Trophoblast cell (in vitro differentiated cells and primary cell): ENCODE measurements at regions not wholly inside any gene's neighbourhood (a gene's known extent, or its start where the extent isn't known, plus 50 kb on each side); places are given as distances from the start of the nearest gene placed in this dataset.
A peak's percentile ranks its signal among the peaks of the same experiment; 100 is the strongest.

Experiments used
- DNase-seq, 2 donors: peaks; one replicate each; pipeline ENCODE4 v3.0.0-alpha.2; 2016
- H2AFZ ChIP-seq: 2 replicates; pipeline ENCODE4 v1.6.1; 2013; ENCODE audit warnings: low read length, moderate library complexity, mild to moderate bottlenecking; ENCODE audit not compliant: insufficient read depth, poor library complexity
- H2AK5ac ChIP-seq: 2 replicates; pipeline ENCODE4 v1.6.1; 2013; ENCODE audit warnings: mild to moderate bottlenecking, low read length
- H2BK120ac ChIP-seq: 2 replicates; pipeline ENCODE4 v1.6.1; 2013; ENCODE audit warnings: low read length, mild to moderate bottlenecking, moderate library complexity; ENCODE audit not compliant: insufficient read depth, poor library complexity
- H2BK12ac ChIP-seq: 2 replicates; pipeline ENCODE4 v1.6.1; 2013; ENCODE audit warnings: mild to moderate bottlenecking, low read length, moderate library complexity
- H2BK5ac ChIP-seq: 2 replicates; pipeline ENCODE4 v1.6.1; 2013; ENCODE audit warnings: low read length, low read depth, moderate library complexity, mild to moderate bottlenecking; ENCODE audit not compliant: poor library complexity
- H3K14ac ChIP-seq: 2 replicates; pipeline ENCODE4 v1.6.1; 2013; ENCODE audit warnings: mild to moderate bottlenecking, low read length
- H3K18ac ChIP-seq: 2 replicates; pipeline ENCODE4 v1.6.1; 2013; ENCODE audit warnings: mild to moderate bottlenecking, low read length
- H3K23ac ChIP-seq: 2 replicates; pipeline ENCODE4 v1.6.1; 2013; ENCODE audit warnings: low read length
- H3K27ac ChIP-seq: 2 replicates; pipeline ENCODE4 v1.5.1; 2013; ENCODE audit warnings: low read depth, mild to moderate bottlenecking, inconsistent platforms, low read length, moderate library complexity
- H3K27me3 ChIP-seq: 2 replicates; pipeline ENCODE4 v1.6.1; 2013; ENCODE audit warnings: inconsistent platforms, mild to moderate bottlenecking, low read length, moderate library complexity; ENCODE audit not compliant: insufficient read depth
- H3K36me3 ChIP-seq, 2 experiments: 1 replicate in 1 of 2; 2 replicates in 1 of 2; pipeline ENCODE4 v1.6.1; 2013; ENCODE audit warnings: low read length in 2 of 2, mild to moderate bottlenecking in 2 of 2, moderate library complexity in 1 of 2; ENCODE audit not compliant: insufficient read depth in 2 of 2, control insufficient read depth in 1 of 2
- H3K4ac ChIP-seq: 2 replicates; pipeline ENCODE4 v1.6.1; 2013; ENCODE audit warnings: low read depth, mild to moderate bottlenecking, low read length, moderate library complexity
- H3K4me1 ChIP-seq, 2 experiments: 1 replicate in 1 of 2; 2 replicates in 1 of 2; pipeline ENCODE4 v1.6.1; 2013; ENCODE audit warnings: low read length in 2 of 2, mild to moderate bottlenecking in 2 of 2, moderate library complexity in 1 of 2; ENCODE audit not compliant: insufficient read depth in 2 of 2, control insufficient read depth in 1 of 2
- H3K4me2 ChIP-seq: 2 replicates; pipeline ENCODE4 v1.6.1; 2013; ENCODE audit warnings: inconsistent platforms, mild to moderate bottlenecking, low read length, moderate library complexity
- H3K4me3 ChIP-seq: 2 replicates; pipeline ENCODE4 v1.5.1; 2013; ENCODE audit warnings: mild to moderate bottlenecking, low read depth, low read length, inconsistent platforms
- H3K79me1 ChIP-seq: one replicate; pipeline ENCODE4 v1.6.1; 2013; ENCODE audit warnings: low read length
- H3K79me2 ChIP-seq: 2 replicates; pipeline ENCODE4 v1.6.1; 2013; ENCODE audit warnings: low read length, mild to moderate bottlenecking; ENCODE audit not compliant: control insufficient read depth, insufficient read depth, poor library complexity
- H3K9ac ChIP-seq: 2 replicates; pipeline ENCODE4 v1.6.1; 2013; ENCODE audit warnings: mild to moderate bottlenecking, low read length
- H3K9me3 ChIP-seq: 2 replicates; pipeline ENCODE4 v1.6.1; 2013; ENCODE audit warnings: low read depth, mild to moderate bottlenecking, control low read depth, inconsistent platforms, low read length; ENCODE audit not compliant: insufficient read depth
- H4K12ac ChIP-seq: 2 replicates; pipeline ENCODE4 v1.6.1; 2013; ENCODE audit warnings: low read depth, mild to moderate bottlenecking, low read length, moderate library complexity
- H4K8ac ChIP-seq: 2 replicates; pipeline ENCODE4 v1.6.1; 2013; ENCODE audit warnings: low read depth, mild to moderate bottlenecking, low read length, moderate library complexity
- H4K91ac ChIP-seq: one replicate; pipeline ENCODE4 v1.6.1; 2013; ENCODE audit warnings: low read depth, mild to moderate bottlenecking, low read length, moderate library complexity
- WGBS: extraction: QIAGEN DNeasy Blood & Tissue Kit; methylation state at CpG from one replicate; pipeline ENCODE4 v1.1.7; 2013; ENCODE audit warnings: missing lambda C conversion rate; ENCODE audit not compliant: insufficient read length, insufficient coverage; ENCODE audit errors: extremely low coverage; 5-methylcytosine and 5-hydroxymethylcytosine counted together

DNA sequence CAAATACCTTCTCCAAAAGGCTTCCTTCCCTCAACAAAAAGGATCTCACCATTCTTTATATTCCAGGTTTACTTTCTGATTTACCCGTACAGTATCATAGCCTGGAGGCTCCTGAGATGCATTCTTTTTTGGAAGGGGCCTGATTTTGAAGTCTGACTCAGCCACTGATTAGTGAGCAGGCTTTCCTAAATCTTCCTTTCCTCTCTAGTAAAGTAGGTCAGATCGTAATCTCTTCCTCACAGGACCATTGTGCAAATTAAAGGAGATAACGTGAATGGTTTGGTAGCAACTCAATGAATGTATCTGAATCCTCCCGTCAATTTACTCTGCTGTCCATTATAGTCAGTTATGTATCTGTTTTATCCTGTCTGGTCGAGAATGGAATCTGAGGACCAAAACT is 227.7 kb upstream of the ANO5 start:
- Histone ChIP-seq H3K4me2 (no peak overlapping the region), H2AK5ac (no peak overlapping the region), H3K9me3 (no peaks in the 10 kb centered on the region), H3K36me3 (no peaks in the 10 kb centered on the region), H2BK120ac (no peak overlapping the region), H2BK5ac (no peak overlapping the region), H3K4me3 (no peak overlapping the region), H3K4ac (no peak overlapping the region), H3K79me2 (no peaks in the 10 kb centered on the region), H3K4me1 (no peaks in the 10 kb centered on the region), H3K27ac (no peak overlapping the region), H3K27me3 (no peaks in the 10 kb centered on the region), H3K23ac (no peak overlapping the region), H2AFZ (no peak overlapping the region), H3K9ac (no peak overlapping the region), H2BK12ac (no peak overlapping the region), H3K18ac (no peak overlapping the region), H4K91ac (no peak overlapping the region), H3K14ac (no peak overlapping the region), H3K79me1 (no peaks in the 10 kb centered on the region), H4K8ac (no peak overlapping the region), H4K12ac (no peak overlapping the region)
- DNase-seq, result peak; percentile 46 to 77
- WGBS, result no CpG with 5 or more reads among the region's 5 CpGs

DNA sequence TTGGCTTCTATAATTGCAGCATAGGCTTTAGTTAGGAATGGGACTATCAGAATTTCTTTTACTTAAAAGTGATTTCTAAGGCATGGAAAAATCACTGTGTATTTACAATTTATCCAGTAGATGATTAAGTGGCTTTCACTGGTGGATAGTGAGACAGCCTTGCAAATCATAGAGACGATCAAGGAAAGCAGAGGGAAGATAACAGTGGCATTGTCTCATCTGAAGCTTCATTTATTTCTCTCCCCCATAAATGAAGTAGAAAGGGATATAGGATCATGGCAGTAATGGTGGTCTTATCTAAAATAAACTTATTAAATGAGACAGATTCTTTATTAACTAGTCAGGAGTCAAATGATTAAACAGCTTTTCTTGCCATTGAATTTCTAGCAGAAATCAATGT is 224.2 kb upstream of the ANO5 start:
- Histone ChIP-seq H2BK5ac (no peak overlapping the region), H3K9ac (no peak overlapping the region), H3K79me2 (no peaks in the 10 kb centered on the region), H3K4me3 (no peak overlapping the region), H3K4ac (no peak overlapping the region), H4K12ac (no peak overlapping the region), H4K8ac (no peak overlapping the region), H2BK120ac (no peak overlapping the region), H3K27me3 (no peaks in the 10 kb centered on the region), H3K79me1 (no peaks in the 10 kb centered on the region), H2BK12ac (no peak overlapping the region), H3K23ac (no peak overlapping the region), H3K9me3 (no peaks in the 10 kb centered on the region), H4K91ac (no peak overlapping the region), H3K4me2 (no peak overlapping the region), H3K36me3 (no peaks in the 10 kb centered on the region), H3K27ac (no peak overlapping the region), H2AK5ac (no peak overlapping the region), H3K4me1 (no peaks in the 10 kb centered on the region), H3K18ac (no peak overlapping the region), H3K14ac (no peak overlapping the region), H2AFZ (no peak overlapping the region)
- WGBS, result no CpG with 5 or more reads among the region's 1 CpG
- no peak for DNase-seq

DNA sequence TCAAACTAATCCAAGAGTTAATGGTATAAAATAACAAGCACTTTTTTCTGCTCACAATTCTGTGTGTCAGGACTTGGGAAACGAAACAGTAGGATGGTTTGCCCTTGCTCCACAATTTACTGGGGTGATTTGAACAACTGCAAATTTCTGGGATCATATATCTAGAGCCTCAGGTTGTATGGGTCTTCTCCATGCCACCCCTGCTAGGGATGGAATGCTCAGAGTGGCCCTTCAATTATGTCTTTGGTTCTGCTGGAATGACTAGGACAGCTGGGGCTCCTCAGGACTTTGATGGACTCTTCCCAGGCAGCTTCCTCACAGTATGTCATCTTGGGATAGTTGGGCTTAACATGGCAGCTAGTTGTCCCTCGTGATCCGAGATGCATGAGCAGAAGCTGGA is 223.0 kb upstream of the ANO5 start:
- Histone ChIP-seq H3K23ac (no peak overlapping the region), H2BK12ac (no peak overlapping the region), H3K4me3 (no peak overlapping the region), H3K4me1 (no peaks in the 10 kb centered on the region), H2AK5ac (no peak overlapping the region), H3K4ac (no peak overlapping the region), H2AFZ (no peak overlapping the region), H2BK120ac (no peak overlapping the region), H3K79me1 (no peaks in the 10 kb centered on the region), H3K36me3 (no peaks in the 10 kb centered on the region), H3K27ac (no peak overlapping the region), H4K8ac (no peak overlapping the region), H3K18ac (no peak overlapping the region), H3K14ac (no peak overlapping the region), H3K4me2 (no peak overlapping the region), H3K27me3 (no peaks in the 10 kb centered on the region), H4K12ac (no peak overlapping the region), H3K9me3 (no peaks in the 10 kb centered on the region), H4K91ac (no peak overlapping the region), H3K79me2 (no peaks in the 10 kb centered on the region), H2BK5ac (no peak overlapping the region), H3K9ac (no peak overlapping the region)
- no CpG with 5 or more reads among the region's 3 CpGs for WGBS
- no peak for DNase-seq

DNA sequence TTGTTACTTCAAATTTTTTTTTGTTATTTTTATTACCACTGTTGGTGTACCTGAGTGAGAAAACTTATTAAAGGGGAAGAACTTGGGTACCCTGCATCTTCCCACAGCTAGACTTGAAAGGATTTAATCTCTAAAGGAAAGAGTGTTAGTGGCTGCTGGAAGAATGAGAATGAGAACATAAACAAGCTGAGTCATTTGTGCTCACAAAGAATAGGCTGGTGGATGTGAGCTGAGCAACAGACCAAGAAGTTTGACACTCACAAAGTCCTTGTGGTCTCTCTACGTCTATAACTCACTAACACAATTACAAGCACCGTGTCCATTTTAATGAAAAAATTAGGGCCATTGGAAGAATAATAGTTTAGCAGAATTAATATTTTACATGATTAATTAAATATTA is 217.6 kb upstream of the ANO5 start:
- Histone ChIP-seq H4K91ac (no peak overlapping the region), H2AK5ac (no peak overlapping the region), H2BK5ac (no peak overlapping the region), H3K27me3 (no peaks in the 10 kb centered on the region), H4K12ac (no peak overlapping the region), H3K9me3 (no peaks in the 10 kb centered on the region), H3K23ac (no peak overlapping the region), H3K4ac (no peak overlapping the region), H3K14ac (no peak overlapping the region), H4K8ac (no peak overlapping the region), H2BK12ac (no peak overlapping the region), H3K27ac (no peak overlapping the region), H3K4me1 (no peaks in the 10 kb centered on the region), H3K9ac (no peak overlapping the region), H3K4me2 (no peak overlapping the region), H3K36me3 (no peaks in the 10 kb centered on the region), H3K4me3 (no peak overlapping the region), H2AFZ (no peak overlapping the region), H3K79me2 (no peaks in the 10 kb centered on the region), H3K18ac (no peak overlapping the region), H2BK120ac (no peak overlapping the region), H3K79me1 (no peaks in the 10 kb centered on the region)
- WGBS, result no CpG with 5 or more reads among the region's 2 CpGs
- DNase-seq, result no peak
